RWPE2 (cell line): ENCODE measurements at regions not wholly inside any gene's neighbourhood (a gene's known extent, or its start where the extent isn't known, plus 50 kb on each side); places are given as distances from the start of the nearest gene placed in this dataset.
"Not testable (repeated sequence)": the region's sequence is repeated elsewhere in the genome, so short reads cannot be mapped to it uniquely, and the experiment has no call there.

ENCODE experiments used
- ATAC-seq: fragments of 200-7000 bp; cut with Tn5 transposase; 3 replicates; pipeline ENCODE4 v1.9.1; 2021; ENCODE audit warnings: low read depth
- DNase-seq: peaks from one replicate; pipeline ENCODE4 v3.0.0-alpha.2; 2020; ENCODE audit warnings: low spot score
- H3K27ac ChIP-seq: fragments of 450-650 bp; 2 replicates; pipeline ENCODE4 v1.5.1; 2017; ENCODE audit warnings: mild to moderate bottlenecking; ENCODE audit not compliant: poor library complexity, severe bottlenecking
- H3K27me3 ChIP-seq: fragments of 250-450 bp; sonication (Bioruptor Pico); 2 replicates; pipeline ENCODE4 v1.5.1; 2021; ENCODE audit warnings: mild to moderate bottlenecking, moderate library complexity; ENCODE audit not compliant: insufficient read depth, poor library complexity, severe bottlenecking
- H3K36me3 ChIP-seq: fragments of 250-450 bp; sonication (Bioruptor Pico); 2 replicates; pipeline ENCODE4 v1.5.1; 2020; ENCODE audit warnings: low read depth, mild to moderate bottlenecking, moderate library complexity
- H3K4me1 ChIP-seq: fragments of 250-450 bp; sonication (Bioruptor Pico); 2 replicates; pipeline ENCODE4 v1.5.1; 2021; ENCODE audit warnings: mild to moderate bottlenecking, moderate library complexity; ENCODE audit not compliant: insufficient read depth, poor library complexity, severe bottlenecking
- H3K4me3 ChIP-seq: fragments of 250-450 bp; sonication (Bioruptor Pico); 2 replicates; pipeline ENCODE4 v1.5.1; 2021; ENCODE audit warnings: mild to moderate bottlenecking, moderate library complexity; ENCODE audit not compliant: severe bottlenecking
- H3K9me3 ChIP-seq: fragments of 250-450 bp; sonication (Bioruptor Pico); 2 replicates; pipeline ENCODE4 v1.5.1; 2021; ENCODE audit warnings: mild to moderate bottlenecking, moderate library complexity; ENCODE audit not compliant: severe bottlenecking
- TF ChIP-seq, protein P1 (sequence below): fragments of 450-650 bp; IDR thresholded peaks from one replicate; pipeline ENCODE4 v1.5.1; 2017; ENCODE audit warnings: mild to moderate bottlenecking, moderate library complexity; ENCODE audit not compliant: poor library complexity, severe bottlenecking

DNA sequence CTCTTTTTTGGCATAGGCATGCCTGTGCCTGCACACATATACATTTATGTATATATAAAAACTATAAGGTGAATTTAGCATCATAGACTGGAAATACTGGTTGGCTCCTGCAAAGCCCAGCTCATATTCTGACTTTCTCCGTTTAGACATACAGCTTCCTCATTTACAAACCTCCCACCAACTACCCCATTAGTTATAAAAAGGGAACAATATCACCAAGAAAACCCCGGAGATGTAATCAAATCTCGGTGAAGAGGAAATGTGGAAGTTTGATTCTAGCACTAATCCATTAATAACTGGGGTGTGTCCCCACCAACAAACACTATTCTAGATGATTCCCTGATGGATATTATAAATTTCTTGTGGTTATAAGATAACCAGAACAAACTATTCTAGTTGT lies 517.7 kb upstream of the TBL1XR1 start:
- H3K36me3 ChIP-seq, result no peaks in the 10 kb centered on the region
- no peaks in the 10 kb centered on the region for H3K9me3 ChIP-seq
- no peak overlapping the region for H3K4me3 ChIP-seq
- TF ChIP-seq, protein P1, sequence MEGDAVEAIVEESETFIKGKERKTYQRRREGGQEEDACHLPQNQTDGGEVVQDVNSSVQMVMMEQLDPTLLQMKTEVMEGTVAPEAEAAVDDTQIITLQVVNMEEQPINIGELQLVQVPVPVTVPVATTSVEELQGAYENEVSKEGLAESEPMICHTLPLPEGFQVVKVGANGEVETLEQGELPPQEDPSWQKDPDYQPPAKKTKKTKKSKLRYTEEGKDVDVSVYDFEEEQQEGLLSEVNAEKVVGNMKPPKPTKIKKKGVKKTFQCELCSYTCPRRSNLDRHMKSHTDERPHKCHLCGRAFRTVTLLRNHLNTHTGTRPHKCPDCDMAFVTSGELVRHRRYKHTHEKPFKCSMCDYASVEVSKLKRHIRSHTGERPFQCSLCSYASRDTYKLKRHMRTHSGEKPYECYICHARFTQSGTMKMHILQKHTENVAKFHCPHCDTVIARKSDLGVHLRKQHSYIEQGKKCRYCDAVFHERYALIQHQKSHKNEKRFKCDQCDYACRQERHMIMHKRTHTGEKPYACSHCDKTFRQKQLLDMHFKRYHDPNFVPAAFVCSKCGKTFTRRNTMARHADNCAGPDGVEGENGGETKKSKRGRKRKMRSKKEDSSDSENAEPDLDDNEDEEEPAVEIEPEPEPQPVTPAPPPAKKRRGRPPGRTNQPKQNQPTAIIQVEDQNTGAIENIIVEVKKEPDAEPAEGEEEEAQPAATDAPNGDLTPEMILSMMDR, result no peak
- H3K4me1 ChIP-seq, result no peaks in the 10 kb centered on the region
- DNase-seq (no peak), ATAC-seq (no peak)
- no peaks in the 10 kb centered on the region for H3K27me3 ChIP-seq
- no peak overlapping the region for H3K27ac ChIP-seq

DNA sequence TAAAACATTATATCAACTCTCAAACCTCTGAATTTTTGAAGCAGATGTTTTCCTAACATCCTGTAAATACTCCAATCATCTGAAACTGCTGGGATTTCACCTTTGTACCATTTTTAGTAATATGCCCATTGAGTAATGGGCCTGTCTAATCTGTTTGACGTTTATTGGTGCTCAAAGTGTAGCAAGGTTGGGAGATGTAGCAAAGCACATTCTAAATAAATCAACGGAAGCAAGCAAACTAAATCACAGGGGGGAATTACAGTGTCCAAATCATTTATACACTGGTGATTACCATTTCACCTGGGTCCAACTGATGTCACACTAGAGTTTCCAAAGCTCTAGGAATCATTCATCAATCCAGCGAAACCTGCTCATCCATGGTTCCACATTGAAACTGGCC lies 518.7 kb upstream of the TBL1XR1 start:
- no peak for DNase-seq

DNA sequence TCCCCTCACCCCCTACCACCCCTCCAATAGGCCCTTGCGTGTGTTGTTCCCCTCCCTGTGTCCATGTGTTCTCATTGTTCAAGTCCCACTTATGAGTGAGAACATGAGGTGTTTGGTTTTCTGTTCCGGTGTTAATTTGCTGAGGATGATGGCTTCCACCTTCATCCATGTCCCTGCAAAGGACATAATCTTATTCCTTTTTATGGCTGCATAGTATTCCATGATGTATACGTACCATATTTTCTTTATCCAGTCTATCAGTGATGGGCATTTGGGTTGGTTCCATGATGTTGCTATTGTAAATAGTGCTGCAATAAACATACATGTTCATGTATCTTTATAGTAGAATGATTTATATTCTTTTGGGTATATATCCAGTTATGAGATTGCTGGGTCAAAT lies 523.6 kb upstream of the TBL1XR1 start:
- H3K36me3 ChIP-seq, ATAC-seq, H3K27me3 ChIP-seq, H3K9me3 ChIP-seq, DNase-seq, H3K27ac ChIP-seq, H3K4me1 ChIP-seq, H3K4me3 ChIP-seq: not testable (repeated sequence)

More for the DNA sequence above, 518.7 kb upstream of the TBL1XR1 start:
- H3K4me3 ChIP-seq, result no peak overlapping the region
- H3K36me3 ChIP-seq, result no peaks in the 10 kb centered on the region
- ATAC-seq, result no peak
- H3K27ac ChIP-seq, result no peak overlapping the region
- no peaks in the 10 kb centered on the region for H3K27me3 ChIP-seq
- H3K9me3 ChIP-seq, result no peaks in the 10 kb centered on the region
- TF ChIP-seq, protein P1, result no peak
- no peaks in the 10 kb centered on the region for H3K4me1 ChIP-seq

DNA sequence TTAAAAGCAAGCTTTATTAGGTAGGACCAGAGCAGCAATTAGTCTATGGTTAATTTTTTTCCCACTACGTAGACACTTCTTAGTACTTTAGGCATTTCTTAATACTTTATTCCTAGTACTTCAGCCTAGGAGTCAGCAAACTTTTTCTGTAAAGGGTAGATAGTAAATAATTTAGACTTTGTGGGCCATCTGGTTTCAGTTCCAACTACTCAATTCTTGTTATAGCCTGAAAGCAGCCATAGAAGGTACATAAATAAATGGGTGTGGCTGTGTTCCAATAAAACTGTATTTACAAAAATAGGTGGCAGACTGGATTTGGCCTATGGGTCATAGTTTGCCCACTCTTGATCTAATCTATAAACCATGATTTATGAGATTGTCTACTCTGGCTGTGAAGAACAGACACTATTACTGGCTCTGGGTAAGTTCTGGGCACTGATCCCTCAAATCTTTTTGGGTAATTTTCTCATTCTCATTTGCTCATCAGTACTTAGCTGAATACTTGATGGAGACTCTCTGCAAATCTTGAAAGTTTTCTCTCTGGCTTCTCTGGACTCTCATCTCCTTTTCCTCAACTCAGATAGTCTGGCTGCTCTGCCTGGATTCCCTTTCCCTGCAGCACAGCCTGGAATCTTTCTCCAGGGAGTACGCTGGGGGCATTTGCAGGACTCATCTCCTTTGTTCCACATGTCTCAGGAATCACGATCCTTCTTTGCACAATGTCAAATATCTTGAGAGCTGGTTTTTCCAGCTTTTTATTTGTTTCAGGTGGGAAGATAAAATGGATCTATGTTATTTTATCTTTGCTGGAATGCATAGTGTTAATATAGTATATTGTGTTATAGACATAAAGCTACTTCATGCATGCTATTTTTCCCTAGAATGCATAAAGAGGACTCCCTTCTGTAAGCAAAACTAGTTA lies 524.8 kb upstream of the TBL1XR1 start:
- no peaks in the 10 kb centered on the region for H3K36me3 ChIP-seq
- H3K9me3 ChIP-seq, result no peaks in the 10 kb centered on the region
- DNase-seq (no peak), ATAC-seq (no peak)
- H3K27me3 ChIP-seq, result no peaks in the 10 kb centered on the region
- TF ChIP-seq, protein P1, result no peak
- no peak overlapping the region for H3K27ac ChIP-seq
- no peak overlapping the region for H3K4me3 ChIP-seq
- no peaks in the 10 kb centered on the region for H3K4me1 ChIP-seq

DNA sequence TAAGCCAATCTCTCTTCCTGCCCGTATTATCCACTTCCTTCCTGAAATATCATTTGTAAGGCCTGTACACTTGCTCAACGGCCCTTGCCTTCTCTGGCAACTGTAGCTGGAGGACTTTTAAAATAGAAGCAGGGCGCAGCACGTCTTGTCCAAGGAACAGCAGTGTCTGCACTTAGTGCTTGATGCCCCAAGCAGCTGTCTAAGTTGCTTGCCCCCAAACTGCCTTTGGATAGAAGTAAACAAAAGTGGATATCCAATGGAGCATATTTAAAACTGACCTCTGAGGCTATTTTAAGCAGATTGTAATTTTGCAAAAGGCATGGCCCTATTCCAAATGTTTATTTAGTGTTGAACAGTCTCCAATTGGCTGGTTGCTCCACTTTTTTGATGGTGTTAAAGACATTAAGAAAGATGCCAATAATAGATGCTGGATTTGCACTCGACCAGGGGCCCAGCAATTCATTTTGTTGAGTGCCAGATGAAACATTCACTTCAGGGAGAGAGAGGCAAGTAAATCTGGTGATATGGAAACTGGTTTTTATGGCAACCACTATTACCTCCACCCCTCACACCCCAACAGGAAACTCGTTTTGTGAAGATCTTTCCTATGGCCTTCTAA lies 526.8 kb upstream of the TBL1XR1 start:
- ATAC-seq, result no peak
- TF ChIP-seq, protein P1, result no peak
- Histone ChIP-seq H3K36me3 (no peaks in the 10 kb centered on the region), H3K27ac (no peak overlapping the region), H3K27me3 (no peaks in the 10 kb centered on the region), H3K9me3 (no peaks in the 10 kb centered on the region), H3K4me3 (no peak overlapping the region), H3K4me1 (no peaks in the 10 kb centered on the region)
- no peak for DNase-seq
